Panc1 (cell line): ENCODE measurements at regions not wholly inside any gene's neighbourhood (a gene's known extent, or its start where the extent isn't known, plus 50 kb on each side); places are given as distances from the start of the nearest gene placed in this dataset.

ENCODE experiments used
- POLR2AphosphoS5 ChIP-seq: IDR thresholded peaks from 2 replicates; pipeline ENCODE4 v1.6.1; 2012; ENCODE audit warnings: mild to moderate bottlenecking, low read depth, low read length, moderate library complexity
- SIN3A ChIP-seq: IDR thresholded peaks from 2 replicates; pipeline ENCODE4 v1.6.1; 2012; ENCODE audit warnings: low read depth, mild to moderate bottlenecking, low read length, moderate library complexity, borderline replicate concordance; ENCODE audit not compliant: insufficient read depth
- TF ChIP-seq, protein P1 (sequence below): fragments of 450-650 bp; IDR thresholded peaks from 2 replicates; pipeline ENCODE4 v1.5.1; 2017; ENCODE audit warnings: mild to moderate bottlenecking

DNA sequence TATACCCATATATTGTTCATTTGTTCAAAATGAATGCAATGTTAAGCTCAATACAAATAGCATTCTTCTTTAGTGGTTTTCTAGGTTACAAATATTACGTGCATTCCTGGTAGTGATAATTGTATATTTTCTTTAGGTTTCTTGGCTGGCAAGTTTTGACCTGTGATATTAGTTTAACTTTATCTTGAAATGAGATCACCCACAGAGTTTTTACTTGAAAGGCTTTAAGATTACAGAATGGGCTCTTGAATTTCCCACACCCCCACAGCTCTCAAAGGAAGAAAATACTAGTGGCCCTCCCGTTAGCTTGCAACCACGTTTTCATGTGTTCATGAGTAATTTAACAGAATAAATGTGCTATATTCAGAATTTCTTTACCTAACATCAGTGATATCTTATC, 1315.5 kb upstream of the GJE1 start:
- TF ChIP-seq, protein P1, sequence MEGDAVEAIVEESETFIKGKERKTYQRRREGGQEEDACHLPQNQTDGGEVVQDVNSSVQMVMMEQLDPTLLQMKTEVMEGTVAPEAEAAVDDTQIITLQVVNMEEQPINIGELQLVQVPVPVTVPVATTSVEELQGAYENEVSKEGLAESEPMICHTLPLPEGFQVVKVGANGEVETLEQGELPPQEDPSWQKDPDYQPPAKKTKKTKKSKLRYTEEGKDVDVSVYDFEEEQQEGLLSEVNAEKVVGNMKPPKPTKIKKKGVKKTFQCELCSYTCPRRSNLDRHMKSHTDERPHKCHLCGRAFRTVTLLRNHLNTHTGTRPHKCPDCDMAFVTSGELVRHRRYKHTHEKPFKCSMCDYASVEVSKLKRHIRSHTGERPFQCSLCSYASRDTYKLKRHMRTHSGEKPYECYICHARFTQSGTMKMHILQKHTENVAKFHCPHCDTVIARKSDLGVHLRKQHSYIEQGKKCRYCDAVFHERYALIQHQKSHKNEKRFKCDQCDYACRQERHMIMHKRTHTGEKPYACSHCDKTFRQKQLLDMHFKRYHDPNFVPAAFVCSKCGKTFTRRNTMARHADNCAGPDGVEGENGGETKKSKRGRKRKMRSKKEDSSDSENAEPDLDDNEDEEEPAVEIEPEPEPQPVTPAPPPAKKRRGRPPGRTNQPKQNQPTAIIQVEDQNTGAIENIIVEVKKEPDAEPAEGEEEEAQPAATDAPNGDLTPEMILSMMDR = no peak
- no peak for TF ChIP-seq POLR2AphosphoS5
- no peak for TF ChIP-seq SIN3A
